ENCODE measurements at regions not wholly inside any gene's neighbourhood (a gene's known extent, or its start where the extent isn't known, plus 50 kb on each side); places are given as distances from the start of the nearest gene placed in this dataset.

DNA sequence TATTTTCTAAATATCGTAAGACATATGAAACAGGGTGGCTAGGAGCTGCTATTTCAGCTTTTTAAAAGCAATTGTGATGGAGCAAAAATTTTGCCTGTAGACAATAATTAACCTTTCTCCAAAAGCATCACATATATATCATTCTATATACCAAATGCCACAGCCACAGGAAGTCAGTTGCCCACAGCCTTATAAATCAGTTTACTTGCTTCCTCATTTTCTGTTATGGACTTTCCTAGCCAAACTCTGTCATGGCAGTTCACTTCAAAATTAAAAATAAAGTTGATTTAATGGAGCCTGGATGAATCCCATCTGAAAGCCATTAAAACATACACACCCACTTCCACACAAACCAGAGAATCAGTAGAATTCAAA lies 93.4 kb upstream of the NHSL1 start:
- TF ChIP-seq POLR2A (IDR thresholded peaks at IDR 0.05; ENCODE audit: low read depth, low read length) = no peak
- peak; percentile 51 for TF ChIP-seq SPI1 (IDR thresholded peaks at IDR 0.05; ENCODE audit: low read depth, low read length)
- TF ChIP-seq POU2F2 (IDR thresholded peaks at IDR 0.05; ENCODE audit: low read depth, low read length) = no peak
- TF ChIP-seq POLR2AphosphoS5 (IDR thresholded peaks at IDR 0.05; ENCODE audit: low read depth, low read length) = no peak
- no peak for TF ChIP-seq TAF1 (IDR thresholded peaks at IDR 0.05; ENCODE audit: low read depth, low read length)
